K562 (cell line): ENCODE measurements at regions not wholly inside any gene's neighbourhood (a gene's known extent, or its start where the extent isn't known, plus 50 kb on each side); places are given as distances from the start of the nearest gene placed in this dataset.

Source experiments
- ATAC-seq: fragments of 200-7000 bp; cut with Tn5 transposase; 3 replicates; pipeline ENCODE4 v1.9.1; 2020; ENCODE audit warnings: moderate library complexity
- BruUV-seq: library from RNA; stranded (reverse); fragments of 400-500 nt; replicated peaks from 2 replicates; lab custom pipeline; 2021; lab: Mats Ljungman, UMichigan
- CTCF ChIA-PET: fragments of 300-600 bp; formaldehyde crosslinking; extraction: SDS; loops from one replicate; lab custom pipeline; 2021; ENCODE audit warnings: low intra/inter-chr PET ratio; lab: Yijun Ruan, JAX
- POLR2A ChIA-PET: fragments of 300-600, 350-650 bp; sonication (Branson Sonifier 250); formaldehyde crosslinking; extraction: SDS; loops from one replicate; lab custom pipeline; 2021; ENCODE audit warnings: antibody characterized with exemption, inconsistent platforms; lab: Yijun Ruan, JAX
- DNase-seq, 4 experiments: peaks; one replicate each; pipeline versions ENCODE4 v3.0.0 to v3.0.0-alpha.2; 2011 to 2018; ENCODE audit warnings: low spot score in 3 of 4, mixed read lengths in 3 of 4; ENCODE audit errors: extremely low read depth in 1 of 4
- FAIRE-seq: peaks from 2 replicates; lab custom pipeline; 2011; peaks lifted over from hg19 to GRCh38; lab: Jason Lieb, UNC
- H2AFZ ChIP-seq: 2 replicates; pipeline ENCODE4 v1.6.0; 2011; ENCODE audit warnings: low read depth, low read length, control low read depth, inconsistent platforms
- H3K27ac ChIP-seq: fragments of 200-600 bp; 3 replicates; pipeline ENCODE4 v1.8.0; 2011; ENCODE audit warnings: low read depth, mild to moderate bottlenecking, control low read depth, inconsistent platforms, low read length, moderate library complexity, mixed read lengths; ENCODE audit errors: extremely low read depth
- H3K27me3 ChIP-seq, 2 experiments: fragments of 300-600 bp in 1 of 2; 2 replicates in 1 of 2; 3 replicates in 1 of 2; pipeline versions ENCODE4 v1.6.0 to v1.8.0; 2011; ENCODE audit warnings: inconsistent platforms in 2 of 2, low read length in 2 of 2, mild to moderate bottlenecking in 1 of 2, mixed read lengths in 1 of 2, moderate library complexity in 1 of 2; ENCODE audit not compliant: control insufficient read depth in 2 of 2, insufficient read depth in 2 of 2
- H3K36me3 ChIP-seq: fragments of 300-600 bp; 3 replicates; pipeline ENCODE4 v1.8.0; 2011; ENCODE audit warnings: mild to moderate bottlenecking, low read length, inconsistent platforms; ENCODE audit not compliant: control insufficient read depth, insufficient read depth
- H3K4me1 ChIP-seq, 2 experiments: fragments of 200-600 bp in 1 of 2; replicated peaks in 1 of 2; 2 replicates in 1 of 2; 3 replicates in 1 of 2; pipeline versions ENCODE4 v1.5.1 to v1.8.0; 2011; ENCODE audit warnings: inconsistent platforms in 2 of 2, low read length in 2 of 2, mild to moderate bottlenecking in 1 of 2, mixed read lengths in 1 of 2, moderate library complexity in 1 of 2; ENCODE audit not compliant: control insufficient read depth in 2 of 2, insufficient read depth in 2 of 2
- H3K4me2 ChIP-seq: 2 replicates; pipeline ENCODE4 v1.6.1; 2011; ENCODE audit warnings: low read length, control low read depth, inconsistent platforms, mixed read lengths; ENCODE audit not compliant: insufficient read depth
- H3K4me3 ChIP-seq: fragments of 200-600 bp; sonication (generic), shearing (Covaris generic); 2 replicates; pipeline ENCODE4 v1.5.1; 2016; ENCODE audit warnings: control low read depth, inconsistent platforms
- H3K79me2 ChIP-seq: fragments of 200-600 bp; 3 replicates; pipeline ENCODE4 v1.8.0; 2011; ENCODE audit warnings: low read length, inconsistent platforms; ENCODE audit not compliant: control insufficient read depth, insufficient read depth
- H3K9ac ChIP-seq, 2 experiments: 2 replicates each; pipeline versions ENCODE4 v1.6.0 to v1.6.1; 2011; ENCODE audit warnings: low read depth in 2 of 2, low read length in 2 of 2, control low read depth in 1 of 2, inconsistent platforms in 1 of 2, mild to moderate bottlenecking in 1 of 2, mixed read lengths in 1 of 2; ENCODE audit not compliant: insufficient read depth in 1 of 2
- H3K9me1 ChIP-seq: one replicate; pipeline ENCODE4 v1.6.0; 2011; ENCODE audit warnings: inconsistent platforms, mild to moderate bottlenecking, low read length, moderate library complexity; ENCODE audit not compliant: control insufficient read depth, insufficient read depth
- H3K9me3 ChIP-seq: replicated peaks from 2 replicates; pipeline ENCODE4 v1.5.1; 2011; ENCODE audit warnings: low read depth, low read length, inconsistent platforms; ENCODE audit not compliant: control insufficient read depth, insufficient read depth
- H4K20me1 ChIP-seq: replicated peaks from 2 replicates; pipeline ENCODE4 v1.6.1; 2011; ENCODE audit warnings: low read length, inconsistent platforms, mixed read lengths; ENCODE audit not compliant: control insufficient read depth, insufficient read depth
- BCLAF1 ChIP-seq, 2 experiments: fragments of 450-650 bp in 1 of 2; IDR thresholded peaks; 2 replicates each; pipeline ENCODE4 v1.6.1; 2011 to 2017; ENCODE audit warnings: low read depth in 2 of 2, antibody characterized with exemption in 1 of 2, borderline replicate concordance in 1 of 2, low read length in 1 of 2, mild to moderate bottlenecking in 1 of 2, mixed read lengths in 1 of 2; ENCODE audit not compliant: control insufficient read depth in 1 of 2
- CCNT2 ChIP-seq: IDR thresholded peaks from 2 replicates; pipeline ENCODE4 v1.6.1; 2011; ENCODE audit warnings: borderline replicate concordance, low read depth, mild to moderate bottlenecking, moderate library complexity, mixed read lengths, low read length; ENCODE audit not compliant: insufficient read length; ENCODE audit errors: extremely low read depth
- HDGF ChIP-seq: fragments of 450-650 bp; IDR thresholded peaks from 2 replicates; pipeline ENCODE4 v1.6.1; 2016
- MLLT1 ChIP-seq, 2 experiments: fragments of 450-650 bp; IDR thresholded peaks; 2 replicates each; pipeline ENCODE4 v1.6.1; 2016
- PREB ChIP-seq: sonication (generic); formaldehyde crosslinking; IDR thresholded peaks from 2 replicates; pipeline ENCODE4 v1.8.1; 2023; ENCODE audit warnings: mild to moderate bottlenecking, missing genetic modification reagents
- SLC30A9 ChIP-seq: fragments of 250-450 bp; sonication (Bioruptor Pico); IDR thresholded peaks from 2 replicates; pipeline ENCODE4 v1.8.0; 2022; ENCODE audit warnings: mild to moderate bottlenecking, moderate library complexity
- SMARCB1 ChIP-seq: IDR thresholded peaks from 2 replicates; pipeline ENCODE4 v1.6.1; 2011; ENCODE audit warnings: improper control_type of control experiment, low read depth; ENCODE audit not compliant: insufficient read length
- SP1 ChIP-seq: sonication (generic); formaldehyde crosslinking; IDR thresholded peaks from 2 replicates; pipeline ENCODE4 v1.8.1; 2022; ENCODE audit warnings: mild to moderate bottlenecking, missing genetic modification reagents
- TCF7 ChIP-seq: sonication (generic); IDR thresholded peaks from 2 replicates; pipeline ENCODE4 v1.6.1; 2016; ENCODE audit warnings: antibody characterized with exemption, borderline replicate concordance
- TFE3 ChIP-seq: fragments of 450-650 bp; formaldehyde crosslinking; IDR thresholded peaks from 2 replicates; pipeline ENCODE4 v1.4.0; 2020; ENCODE audit warnings: mild to moderate bottlenecking, mixed read lengths
- USF2 ChIP-seq: sonication (generic); formaldehyde crosslinking; IDR thresholded peaks from 2 replicates; pipeline ENCODE4 v1.5.0; 2020; ENCODE audit warnings: missing genetic modification reagents
- ZNF133 ChIP-seq: fragments of 250-450 bp; sonication (Bioruptor Pico); IDR thresholded peaks from 2 replicates; pipeline ENCODE4 v1.4.0; 2020; ENCODE audit warnings: mild to moderate bottlenecking
- ZNF165 ChIP-seq: fragments of 250-450 bp; sonication (Bioruptor Pico); IDR thresholded peaks from 2 replicates; pipeline ENCODE4 v1.4.0; 2020; ENCODE audit warnings: borderline replicate concordance
- ZNF24 ChIP-seq: fragments of 450-650 bp; IDR thresholded peaks from 2 replicates; pipeline ENCODE4 v1.6.1; 2016
- ZNF316 ChIP-seq: fragments of 450-650 bp; IDR thresholded peaks from 2 replicates; pipeline ENCODE4 v1.6.1; 2016
- ZNF75A ChIP-seq: fragments of 450-650 bp; formaldehyde crosslinking; IDR thresholded peaks from 2 replicates; pipeline ENCODE4 v1.4.0; 2020; ENCODE audit warnings: mild to moderate bottlenecking
- WGBS: fragments of 100-300 bp; shearing (Covaris generic); methylation state at CpG from one replicate; pipeline ENCODE4 v1.1.6; 2016; ENCODE audit warnings: low coverage, mixed read lengths; ENCODE audit not compliant: insufficient coverage; ENCODE audit errors: missing lambda C conversion rate; 5-methylcytosine and 5-hydroxymethylcytosine counted together
- in situ Hi-C: fragments of 300-500 bp; cut with MboI; formaldehyde crosslinking; loops from 4 replicates; pipeline ENCODE4 v1.15.0; 2018; ENCODE audit warnings: inconsistent platforms, mixed read lengths
- intact Hi-C: fragments of 100-400 bp; cut with micrococcal nuclease; formaldehyde crosslinking; loops from 2 replicates; pipeline ENCODE4 v1.14.2; 2022

- H3K4me1 ChIP-seq, result no peaks in the 10 kb centered on the region
- in situ Hi-C loops (no loop called here), intact Hi-C loops (no loop called here)
- no TSS peak for BruUV-seq
- H3K27ac ChIP-seq, result no peak overlapping the region
- 0% methylated on average over 5 of the region's 10 CpGs for WGBS
- POLR2A ChIA-PET, result interaction anchor here (0.6 kb wide), 1 partner anchor 27 kb away, joined by 3 read pairs; no protein-coding TSS in a partner anchor
- H3K9ac ChIP-seq, result no peak overlapping the region
- H2AFZ ChIP-seq, result no peak overlapping the region
- FAIRE-seq, result no peak
- no peaks in the 10 kb centered on the region for H3K9me3 ChIP-seq
- DNase-seq, result no peak
- H3K27me3 ChIP-seq, result peaks cover 0 to 12% of the 10 kb centered on the region in 2 experiments; a peak in 2 of 5 replicates
- H3K79me2 ChIP-seq, result no peaks in the 10 kb centered on the region
- no peak overlapping the region for H3K4me3 ChIP-seq
- H3K9me1 ChIP-seq, result no peaks in the 10 kb centered on the region
- no peaks in the 10 kb centered on the region for H3K36me3 ChIP-seq
- CTCF ChIA-PET, result no interaction called here
- no peak for ATAC-seq
- H4K20me1 ChIP-seq, result no peaks in the 10 kb centered on the region
- H3K4me2 ChIP-seq, result no peak overlapping the region
- TF ChIP-seq HDGF, result no peak
- no peak for TF ChIP-seq SP1
- TF ChIP-seq CCNT2, result no peak
- no peak for TF ChIP-seq SMARCB1
- no peak for TF ChIP-seq PREB (CRISPR knock-in tag)
- TF ChIP-seq ZNF24, result no peak
- TF ChIP-seq SLC30A9 (CRISPR knock-in tag), result no peak
- no peak for TF ChIP-seq ZNF316
- no peak for TF ChIP-seq BCLAF1 (IDR thresholded peaks at IDR 0.05; ENCODE audit: borderline replicate concordance in 1 of 2, control insufficient read depth in 1 of 2, low read depth in 2 of 2, low read length in 1 of 2)
- TF ChIP-seq TFE3 (CRISPR knock-in tag), result peak; percentile 63
- TF ChIP-seq USF2, result 0 out of 2 replicates have a peak, but pooled peaks have one; percentile 9
- no peak for TF ChIP-seq MLLT1 (IDR thresholded peaks at IDR 0.05)
- TF ChIP-seq ZNF165 (CRISPR knock-in tag), result no peak
- no peak for TF ChIP-seq ZNF133
- no peak for TF ChIP-seq TCF7
- TF ChIP-seq ZNF75A (CRISPR knock-in tag), result no peak
Observed at GRCh38 chr18:78297048-78297447, 682.6 kb upstream of the SALL3 start.
